CD4-positive, alpha-beta T cell (primary cell): ENCODE measurements at regions not wholly inside any gene's neighbourhood (a gene's known extent, or its start where the extent isn't known, plus 50 kb on each side); places are given as distances from the start of the nearest gene placed in this dataset.

ENCODE experiments used
- ATAC-seq: fragments of 200-7000 bp; cut with Tn5 transposase; one replicate; pipeline ENCODE4 v1.10.0; 2022; ENCODE audit warnings: mild to moderate bottlenecking; ENCODE audit not compliant: poor library complexity
- CTCF ChIA-PET: fragments of 350-600 bp; sonication (Branson Sonifier 250); formaldehyde crosslinking; loops from one replicate; lab custom pipeline; 2021; ENCODE audit warnings: antibody characterized with exemption, inconsistent platforms; lab: Charles Lee
- POLR2A ChIA-PET: fragments of 350-600 bp; sonication (Branson Sonifier 250); formaldehyde crosslinking; loops from one replicate; lab custom pipeline; 2021; ENCODE audit warnings: antibody characterized with exemption, inconsistent platforms; lab: Charles Lee
- DNase-seq, 14 experiments: peaks; one replicate each; pipeline ENCODE4 v3.0.0-alpha.2; 2013 to 2020; ENCODE audit warnings: mixed read lengths in 2 of 14
- H3K27ac ChIP-seq, 2 donors: one replicate each; pipeline versions ENCODE4 v1.5.1 to v1.7.0; 2013; ENCODE audit warnings: low read length in 2 of 2, low read depth in 1 of 2, mild to moderate bottlenecking in 1 of 2
- H3K27me3 ChIP-seq, 2 experiments: 1 replicate in 1 of 2; 2 replicates in 1 of 2; pipeline versions ENCODE4 v1.6.1 to v1.7.0; 2013; ENCODE audit warnings: low read length in 2 of 2, control low read depth in 1 of 2, mild to moderate bottlenecking in 1 of 2, moderate library complexity in 1 of 2; ENCODE audit not compliant: insufficient read depth in 2 of 2, control insufficient read depth in 1 of 2
- H3K36me3 ChIP-seq: one replicate; pipeline ENCODE4 v1.6.1; 2013; ENCODE audit warnings: low read length, control low read depth; ENCODE audit not compliant: insufficient read depth
- H3K4me1 ChIP-seq: one replicate; pipeline ENCODE4 v1.6.1; 2013; ENCODE audit warnings: low read length, control low read depth; ENCODE audit not compliant: insufficient read depth
- H3K4me3 ChIP-seq: one replicate; pipeline ENCODE4 v1.5.1; 2013; ENCODE audit warnings: mild to moderate bottlenecking, low read length, moderate library complexity
- H3K9me3 ChIP-seq, 2 experiments: 1 replicate in 1 of 2; 2 replicates in 1 of 2; pipeline versions ENCODE4 v1.6.1 to v1.7.0; 2013; ENCODE audit warnings: low read length in 2 of 2, mild to moderate bottlenecking in 2 of 2, control low read depth in 1 of 2, moderate library complexity in 1 of 2; ENCODE audit not compliant: control insufficient read depth in 1 of 2, insufficient read depth in 1 of 2
- H3K27ac Mint-ChIP-seq: one replicate; pipeline ENCODE4 v1.8.0; 2020; ENCODE audit warnings: mixed read lengths
- H3K27me3 Mint-ChIP-seq: one replicate; pipeline ENCODE4 v1.8.0; 2021; ENCODE audit warnings: mixed read lengths
- H3K36me3 Mint-ChIP-seq: one replicate; pipeline ENCODE4 v1.8.0; 2021; ENCODE audit warnings: low read depth, mixed read lengths
- H3K4me1 Mint-ChIP-seq: one replicate; pipeline ENCODE4 v1.8.0; 2021; ENCODE audit warnings: low read depth, mixed read lengths
- H3K4me3 Mint-ChIP-seq: one replicate; pipeline ENCODE4 v1.8.0; 2020; ENCODE audit warnings: mild to moderate bottlenecking, mixed read lengths
- H3K9me3 Mint-ChIP-seq: one replicate; pipeline ENCODE4 v1.8.0; 2020; ENCODE audit warnings: mixed read lengths
- intact Hi-C, 2 experiments: fragments of 100-400 bp; cut with DNase I in 1 of 2; cut with micrococcal nuclease in 1 of 2; formaldehyde crosslinking; loops; one replicate each; pipeline versions ENCODE4 v1.15.1 to v1.9.0; 2023 to 2025; cut with DNase I, micrococcal nuclease
- TF ChIP-seq, protein P1 (sequence below): fragments of 200-600 bp; IDR thresholded peaks from one replicate; pipeline ENCODE4 v1.8.0; 2022; ENCODE audit warnings: antibody characterized with exemption, mild to moderate bottlenecking

DNA sequence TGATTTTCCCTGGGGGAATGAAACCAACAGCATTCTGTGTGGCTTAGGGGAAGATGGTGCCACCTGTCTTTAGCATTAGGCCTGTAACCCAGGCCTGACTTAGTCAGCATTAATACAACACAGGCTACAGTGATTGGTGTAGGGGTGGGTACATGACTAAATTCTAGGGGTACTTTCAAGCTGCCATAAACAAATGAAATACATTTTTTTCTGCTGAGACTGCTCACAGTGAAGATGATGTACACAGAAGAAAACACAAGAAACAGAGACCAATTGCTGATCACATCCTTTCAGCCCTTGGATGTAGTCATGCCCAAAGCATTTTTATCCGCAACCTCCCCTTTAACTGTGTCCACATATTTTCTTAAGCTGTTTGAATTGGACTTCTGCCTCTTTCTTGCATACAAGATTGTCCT lies 527.2 kb downstream of the KCTD16 start:
- H3K9me3 ChIP-seq, result no peaks in the 10 kb centered on the region
- H3K4me3 ChIP-seq, result no peak overlapping the region
- Mint-ChIP-seq H3K4me3 (no peak overlapping the region), H3K27ac (no peak overlapping the region), H3K27me3 (no peaks in the 10 kb centered on the region), H3K4me1 (no peaks in the 10 kb centered on the region), H3K36me3 (no peaks in the 10 kb centered on the region), H3K9me3 (no peaks in the 10 kb centered on the region)
- intact Hi-C loops, result no loop called here
- H3K27me3 ChIP-seq, result no peaks in the 10 kb centered on the region
- no peaks in the 10 kb centered on the region for H3K4me1 ChIP-seq
- no peak for ATAC-seq
- TF ChIP-seq, protein P1, sequence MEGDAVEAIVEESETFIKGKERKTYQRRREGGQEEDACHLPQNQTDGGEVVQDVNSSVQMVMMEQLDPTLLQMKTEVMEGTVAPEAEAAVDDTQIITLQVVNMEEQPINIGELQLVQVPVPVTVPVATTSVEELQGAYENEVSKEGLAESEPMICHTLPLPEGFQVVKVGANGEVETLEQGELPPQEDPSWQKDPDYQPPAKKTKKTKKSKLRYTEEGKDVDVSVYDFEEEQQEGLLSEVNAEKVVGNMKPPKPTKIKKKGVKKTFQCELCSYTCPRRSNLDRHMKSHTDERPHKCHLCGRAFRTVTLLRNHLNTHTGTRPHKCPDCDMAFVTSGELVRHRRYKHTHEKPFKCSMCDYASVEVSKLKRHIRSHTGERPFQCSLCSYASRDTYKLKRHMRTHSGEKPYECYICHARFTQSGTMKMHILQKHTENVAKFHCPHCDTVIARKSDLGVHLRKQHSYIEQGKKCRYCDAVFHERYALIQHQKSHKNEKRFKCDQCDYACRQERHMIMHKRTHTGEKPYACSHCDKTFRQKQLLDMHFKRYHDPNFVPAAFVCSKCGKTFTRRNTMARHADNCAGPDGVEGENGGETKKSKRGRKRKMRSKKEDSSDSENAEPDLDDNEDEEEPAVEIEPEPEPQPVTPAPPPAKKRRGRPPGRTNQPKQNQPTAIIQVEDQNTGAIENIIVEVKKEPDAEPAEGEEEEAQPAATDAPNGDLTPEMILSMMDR, result no peak
- no peaks in the 10 kb centered on the region for H3K36me3 ChIP-seq
- POLR2A ChIA-PET, result no interaction called here
- no peak overlapping the region for H3K27ac ChIP-seq
- DNase-seq, result no peak
- CTCF ChIA-PET, result no interaction called here

DNA sequence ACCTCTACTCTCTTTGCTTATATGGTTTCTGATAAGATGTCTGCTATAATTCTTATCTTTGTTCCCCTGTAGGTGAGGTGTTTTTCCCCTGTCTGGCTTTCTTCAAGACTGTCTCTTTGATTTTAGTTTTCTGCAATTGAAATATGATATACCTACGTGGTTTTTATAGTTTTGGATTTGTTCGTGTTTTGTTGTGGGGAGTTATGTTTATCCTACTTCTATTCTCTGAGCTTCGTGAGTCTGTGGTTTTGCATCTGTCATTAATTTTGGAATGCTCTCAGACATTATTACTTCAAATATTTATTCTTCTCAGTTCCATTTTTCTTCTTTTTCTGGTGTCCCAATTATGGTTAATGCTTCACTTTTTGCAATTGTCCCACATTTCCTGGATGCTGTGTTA lies 521.3 kb downstream of the KCTD16 start:
- no peak for DNase-seq
- H3K27me3 ChIP-seq, result no peaks in the 10 kb centered on the region
- H3K4me1 ChIP-seq, result no peaks in the 10 kb centered on the region
- intact Hi-C loops, result no loop called here
- H3K27ac ChIP-seq, result no peak overlapping the region
- CTCF ChIA-PET, result no interaction called here
- ATAC-seq, result no peak
- TF ChIP-seq, protein P1, result no peak
- no peak overlapping the region for H3K4me3 ChIP-seq
- no peaks in the 10 kb centered on the region for H3K27me3 Mint-ChIP-seq
- H3K36me3 ChIP-seq, result no peaks in the 10 kb centered on the region
- no peaks in the 10 kb centered on the region for H3K36me3 Mint-ChIP-seq
- no peaks in the 10 kb centered on the region for H3K9me3 ChIP-seq
- H3K4me3 Mint-ChIP-seq, result no peak overlapping the region
- no peak overlapping the region for H3K27ac Mint-ChIP-seq
- peaks cover 2% of the 10 kb centered on the region for H3K9me3 Mint-ChIP-seq
- POLR2A ChIA-PET, result no interaction called here
- no peaks in the 10 kb centered on the region for H3K4me1 Mint-ChIP-seq

DNA sequence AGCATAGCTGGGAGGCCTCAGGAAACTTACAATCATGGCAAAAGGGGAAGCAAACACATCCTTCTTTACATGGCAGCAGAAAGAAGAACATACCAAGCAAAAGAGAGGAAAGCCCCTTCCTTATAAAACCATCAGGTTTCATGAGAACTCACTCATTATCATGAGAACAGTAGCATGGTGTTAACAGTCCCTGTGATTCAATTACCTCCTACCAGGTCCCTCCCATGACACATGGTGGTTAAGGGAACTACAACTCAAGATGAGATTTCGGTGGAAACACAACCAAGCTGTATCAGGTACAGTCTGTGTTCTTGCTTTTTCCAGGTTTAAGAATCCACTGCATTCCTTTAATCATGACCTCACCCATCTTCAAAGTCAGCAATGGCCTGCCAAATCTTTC lies 514.2 kb downstream of the KCTD16 start:
- H3K4me1 Mint-ChIP-seq, result no peaks in the 10 kb centered on the region
- no peak overlapping the region for H3K27ac Mint-ChIP-seq
- H3K27ac ChIP-seq, result no peak overlapping the region
- no peaks in the 10 kb centered on the region for H3K36me3 Mint-ChIP-seq
- ATAC-seq (no peak), DNase-seq (no peak)
- ChIA-PET CTCF (no interaction called here), POLR2A (no interaction called here)
- TF ChIP-seq, protein P1, result no peak
- peaks cover 4% of the 10 kb centered on the region for H3K9me3 Mint-ChIP-seq
- H3K4me3 ChIP-seq, result no peak overlapping the region
- intact Hi-C loops, result no loop called here
- H3K4me3 Mint-ChIP-seq, result no peak overlapping the region
- no peaks in the 10 kb centered on the region for H3K27me3 Mint-ChIP-seq
- no peaks in the 10 kb centered on the region for H3K4me1 ChIP-seq
- H3K36me3 ChIP-seq, result no peaks in the 10 kb centered on the region
- no peaks in the 10 kb centered on the region for H3K27me3 ChIP-seq
- no peaks in the 10 kb centered on the region for H3K9me3 ChIP-seq
